GM12891 (cell line): ENCODE measurements at regions not wholly inside any gene's neighbourhood (a gene's known extent, or its start where the extent isn't known, plus 50 kb on each side); places are given as distances from the start of the nearest gene placed in this dataset.
A peak's percentile ranks its signal among the peaks of the same experiment; 100 is the strongest.

Experiments
- DNase-seq: peaks from one replicate; pipeline ENCODE4 v3.0.0; 2011; ENCODE audit warnings: low spot score; ENCODE audit not compliant: insufficient read length
- FAIRE-seq: peaks from 2 replicates; lab custom pipeline; 2011; peaks lifted over from hg19 to GRCh38; lab: Jason Lieb, UNC
- PAX5 ChIP-seq: IDR thresholded peaks from 2 replicates; pipeline ENCODE4 v1.6.1; 2011; ENCODE audit warnings: low read length, moderate library complexity, mild to moderate bottlenecking; ENCODE audit not compliant: insufficient read depth, severe bottlenecking
- POLR2A ChIP-seq: IDR thresholded peaks from 2 replicates; pipeline ENCODE4 v1.6.1; 2011; ENCODE audit warnings: low read depth, low read length, control low read depth
- POLR2AphosphoS5 ChIP-seq: IDR thresholded peaks from 2 replicates; pipeline ENCODE4 v1.6.1; 2011; ENCODE audit warnings: low read depth, low read length, control low read depth
- POU2F2 ChIP-seq: IDR thresholded peaks from 2 replicates; pipeline ENCODE4 v1.6.1; 2011; ENCODE audit warnings: low read depth, mild to moderate bottlenecking, control low read depth, low read length, moderate library complexity
- SPI1 ChIP-seq: IDR thresholded peaks from 2 replicates; pipeline ENCODE4 v1.6.1; 2011; ENCODE audit warnings: low read depth, low read length, control low read depth
- TAF1 ChIP-seq: IDR thresholded peaks from 2 replicates; pipeline ENCODE4 v1.6.1; 2011; ENCODE audit warnings: low read depth, low read length, control low read depth

GRCh38 chrX:75989806-75990590 is 182.9 kb upstream of the PBDC1 start:
- FAIRE-seq (no peak), DNase-seq (no peak)
- TF ChIP-seq POLR2AphosphoS5 (no peak), SPI1 (no peak), TAF1 (no peak), POLR2A (no peak)

GRCh38 chrX:75997692-75998091 is 175.2 kb upstream of the PBDC1 start:
- no peak for FAIRE-seq
- DNase-seq, result no peak
- TF ChIP-seq POU2F2 (no peak), POLR2AphosphoS5 (no peak), SPI1 (no peak), PAX5 (no peak), TAF1 (no peak), POLR2A (no peak)

- DNase-seq (no peak), FAIRE-seq (no peak)
- TF ChIP-seq SPI1 (no peak), POLR2A (no peak)
These were observed 158.5 kb upstream of the PBDC1 start for GRCh38 chrX:76014321-76014720.

- DNase-seq (no peak), FAIRE-seq (no peak)
- TF ChIP-seq PAX5, result no peak
These were observed 146.6 kb upstream of the PBDC1 start for GRCh38 chrX:76026292-76026691.

GRCh38 chrX:76026751-76027150 is 146.1 kb upstream of the PBDC1 start:
- TF ChIP-seq POLR2A, result no peak
- no peak for TF ChIP-seq PAX5
- no peak for TF ChIP-seq POLR2AphosphoS5
- TF ChIP-seq TAF1, result no peak
- no peak for TF ChIP-seq SPI1
- TF ChIP-seq POU2F2, result no peak
- FAIRE-seq, result no peak
- DNase-seq, result no peak

GRCh38 chrX:76029385-76029784 is 143.5 kb upstream of the PBDC1 start:
- TF ChIP-seq POLR2AphosphoS5, result no peak
- TF ChIP-seq PAX5, result no peak
- no peak for TF ChIP-seq TAF1
- no peak for TF ChIP-seq POLR2A
- TF ChIP-seq POU2F2, result no peak
- no peak for TF ChIP-seq SPI1
- FAIRE-seq (no peak), DNase-seq (no peak)

- DNase-seq (no peak), FAIRE-seq (peak; percentile 26)
- TF ChIP-seq TAF1, result no peak
- peak; percentile 72 for TF ChIP-seq SPI1
These were observed 108.0 kb upstream of the PBDC1 start for GRCh38 chrX:76064825-76065224.

GRCh38 chrX:76076124-76076523 is 96.7 kb upstream of the PBDC1 start:
- FAIRE-seq (no peak), DNase-seq (no peak)
- TF ChIP-seq SPI1 (no peak), TAF1 (no peak), POLR2AphosphoS5 (no peak), PAX5 (no peak), POLR2A (no peak), POU2F2 (no peak)

GRCh38 chrX:76109654-76110053 is 63.2 kb upstream of the PBDC1 start:
- TF ChIP-seq POLR2A (no peak), POLR2AphosphoS5 (no peak), POU2F2 (no peak), SPI1 (no peak), TAF1 (no peak), PAX5 (no peak)
- no peak for DNase-seq
- FAIRE-seq, result no peak
